Chondrocyte (in vitro differentiated cells): ENCODE measurements at regions not wholly inside any gene's neighbourhood (a gene's known extent, or its start where the extent isn't known, plus 50 kb on each side); places are given as distances from the start of the nearest gene placed in this dataset.

Source experiments
- DNase-seq: peaks from one replicate; pipeline ENCODE4 v3.0.0; 2021; ENCODE audit warnings: mixed read lengths, low spot score
- H3K27ac Mint-ChIP-seq: one replicate; pipeline ENCODE4 v1.8.0; 2021; ENCODE audit warnings: mild to moderate bottlenecking, moderate library complexity, mixed read lengths; ENCODE audit not compliant: unreplicated experiment
- H3K27me3 Mint-ChIP-seq: 2 replicates; pipeline ENCODE4 v1.8.0; 2021; ENCODE audit warnings: low read depth, mixed read lengths
- H3K36me3 Mint-ChIP-seq: 2 replicates; pipeline ENCODE4 v1.8.0; 2021; ENCODE audit warnings: low read depth, mixed read lengths
- H3K4me1 Mint-ChIP-seq: 2 replicates; pipeline ENCODE4 v1.8.0; 2021; ENCODE audit warnings: low read depth, mild to moderate bottlenecking, mixed read lengths
- H3K4me3 Mint-ChIP-seq: one replicate; pipeline ENCODE4 v1.8.0; 2021; ENCODE audit warnings: mild to moderate bottlenecking, moderate library complexity, mixed read lengths; ENCODE audit not compliant: unreplicated experiment
- H3K9me3 Mint-ChIP-seq: 2 replicates; pipeline ENCODE4 v1.8.0; 2021; ENCODE audit warnings: low read depth, mixed read lengths
- CTCF ChIP-seq: fragments of 200-600 bp; sonication (generic); IDR thresholded peaks from 2 replicates; pipeline ENCODE4 v1.5.0; 2021; ENCODE audit warnings: antibody characterized with exemption, mild to moderate bottlenecking, moderate library complexity

- DNase-seq, result no peak
Observed at GRCh38 chr15:86004061-86004460, 75.6 kb upstream of the AGBL1 start.

GRCh38 chr15:86006546-86006945 lies 73.1 kb upstream of the AGBL1 start:
- DNase-seq, result no peak
- Mint-ChIP-seq H3K27me3 (peaks cover 6% of the 10 kb centered on the region), H3K4me1 (no peaks in the 10 kb centered on the region), H3K36me3 (no peaks in the 10 kb centered on the region), H3K4me3 (no peak overlapping the region), H3K9me3 (no peaks in the 10 kb centered on the region), H3K27ac (no peak overlapping the region)
- TF ChIP-seq CTCF, result no peak

More at GRCh38 chr15:86004061-86004460, 75.6 kb upstream of the AGBL1 start:
- Mint-ChIP-seq H3K4me3 (no peak overlapping the region), H3K9me3 (no peaks in the 10 kb centered on the region), H3K27ac (no peak overlapping the region), H3K27me3 (peaks cover 3% of the 10 kb centered on the region), H3K36me3 (no peaks in the 10 kb centered on the region), H3K4me1 (no peaks in the 10 kb centered on the region)
- no peak for TF ChIP-seq CTCF

- Mint-ChIP-seq H3K4me1 (no peaks in the 10 kb centered on the region), H3K36me3 (no peaks in the 10 kb centered on the region), H3K27ac (no peak overlapping the region), H3K9me3 (no peaks in the 10 kb centered on the region), H3K4me3 (no peak overlapping the region), H3K27me3 (peaks cover 4% of the 10 kb centered on the region)
- DNase-seq, result no peak
- no peak for TF ChIP-seq CTCF
Observed at GRCh38 chr15:86009727-86010126, 69.9 kb upstream of the AGBL1 start.

GRCh38 chr15:86010398-86010797 lies 69.3 kb upstream of the AGBL1 start:
- no peak for TF ChIP-seq CTCF
- H3K4me3 Mint-ChIP-seq, result no peak overlapping the region
- no peaks in the 10 kb centered on the region for H3K9me3 Mint-ChIP-seq
- peaks cover 4% of the 10 kb centered on the region for H3K27me3 Mint-ChIP-seq
- DNase-seq, result no peak
- no peak overlapping the region for H3K27ac Mint-ChIP-seq
- H3K4me1 Mint-ChIP-seq, result no peaks in the 10 kb centered on the region
- no peaks in the 10 kb centered on the region for H3K36me3 Mint-ChIP-seq

- no peak overlapping the region for H3K27ac Mint-ChIP-seq
- peaks cover 4% of the 10 kb centered on the region for H3K27me3 Mint-ChIP-seq
- no peak overlapping the region for H3K4me3 Mint-ChIP-seq
- no peak for TF ChIP-seq CTCF
- no peak for DNase-seq
- no peaks in the 10 kb centered on the region for H3K4me1 Mint-ChIP-seq
- no peaks in the 10 kb centered on the region for H3K36me3 Mint-ChIP-seq
- no peaks in the 10 kb centered on the region for H3K9me3 Mint-ChIP-seq
Observed at GRCh38 chr15:86010891-86011290, 68.8 kb upstream of the AGBL1 start.
